Lower leg skin (tissue), 3 donors: ENCODE measurements at regions not wholly inside any gene's neighbourhood (a gene's known extent, or its start where the extent isn't known, plus 50 kb on each side); places are given as distances from the start of the nearest gene placed in this dataset.

ENCODE experiments used
- POLR2A ChIP-seq, 2 donors: fragments of 450-650 bp; IDR thresholded peaks; one replicate each; pipeline ENCODE4 v1.6.1; 2016 to 2017; ENCODE audit warnings: antibody characterized with exemption in 2 of 2, mild to moderate bottlenecking in 1 of 2, moderate library complexity in 1 of 2
- TF ChIP-seq, protein P1 (sequence below), 3 donors: fragments of 450-650 bp; IDR thresholded peaks; one replicate each; pipeline ENCODE4 v1.5.1; 2016; ENCODE audit warnings: antibody characterized with exemption in 3 of 3, mild to moderate bottlenecking in 3 of 3, moderate library complexity in 2 of 3

DNA sequence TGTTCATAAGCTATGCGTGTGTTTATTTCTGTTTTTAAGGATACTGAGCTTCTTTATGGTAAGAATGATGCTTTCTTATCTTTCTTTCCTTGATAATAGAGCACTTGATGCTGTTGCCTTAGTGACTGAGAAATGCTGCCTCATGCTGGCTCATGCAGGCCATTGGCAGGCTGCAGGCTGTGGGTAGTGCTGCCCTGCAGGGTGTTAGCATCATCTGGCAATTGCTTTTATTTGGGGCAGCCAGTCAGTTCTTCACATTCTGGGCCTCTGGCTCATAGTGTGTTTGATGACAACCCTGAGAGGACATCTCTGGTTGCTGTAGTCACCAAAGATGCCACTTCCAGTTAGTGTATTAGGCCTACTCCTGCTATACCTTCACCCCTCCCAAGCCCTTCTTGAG, 66.2 kb upstream of the ONECUT1 start:
- TF ChIP-seq, protein P1, sequence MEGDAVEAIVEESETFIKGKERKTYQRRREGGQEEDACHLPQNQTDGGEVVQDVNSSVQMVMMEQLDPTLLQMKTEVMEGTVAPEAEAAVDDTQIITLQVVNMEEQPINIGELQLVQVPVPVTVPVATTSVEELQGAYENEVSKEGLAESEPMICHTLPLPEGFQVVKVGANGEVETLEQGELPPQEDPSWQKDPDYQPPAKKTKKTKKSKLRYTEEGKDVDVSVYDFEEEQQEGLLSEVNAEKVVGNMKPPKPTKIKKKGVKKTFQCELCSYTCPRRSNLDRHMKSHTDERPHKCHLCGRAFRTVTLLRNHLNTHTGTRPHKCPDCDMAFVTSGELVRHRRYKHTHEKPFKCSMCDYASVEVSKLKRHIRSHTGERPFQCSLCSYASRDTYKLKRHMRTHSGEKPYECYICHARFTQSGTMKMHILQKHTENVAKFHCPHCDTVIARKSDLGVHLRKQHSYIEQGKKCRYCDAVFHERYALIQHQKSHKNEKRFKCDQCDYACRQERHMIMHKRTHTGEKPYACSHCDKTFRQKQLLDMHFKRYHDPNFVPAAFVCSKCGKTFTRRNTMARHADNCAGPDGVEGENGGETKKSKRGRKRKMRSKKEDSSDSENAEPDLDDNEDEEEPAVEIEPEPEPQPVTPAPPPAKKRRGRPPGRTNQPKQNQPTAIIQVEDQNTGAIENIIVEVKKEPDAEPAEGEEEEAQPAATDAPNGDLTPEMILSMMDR (IDR thresholded peaks at IDR 0.05): no peak
- TF ChIP-seq POLR2A (IDR thresholded peaks at IDR 0.05): no peak
